ENCODE measurements at regions not wholly inside any gene's neighbourhood (a gene's known extent, or its start where the extent isn't known, plus 50 kb on each side); places are given as distances from the start of the nearest gene placed in this dataset.

DNA sequence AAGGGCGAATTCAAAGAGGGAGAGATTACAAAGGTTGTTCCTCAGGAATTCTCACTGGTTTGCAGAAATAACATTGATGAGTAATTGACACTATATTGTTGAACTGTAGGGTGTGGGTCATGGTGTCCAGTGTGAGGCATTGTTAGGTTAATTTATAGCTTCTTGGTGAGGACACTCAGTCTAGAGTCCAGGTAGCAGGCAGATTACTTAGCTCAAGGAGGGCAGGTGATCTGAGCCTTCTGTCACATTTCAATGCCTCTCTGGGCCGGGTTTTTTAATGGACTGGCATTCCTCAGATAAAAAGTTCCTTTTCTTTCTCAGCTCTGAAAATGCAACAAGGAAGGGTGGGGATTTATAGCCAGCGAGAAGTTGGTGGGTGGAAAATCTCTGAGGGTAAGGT, 194.2 kb upstream of the PROK2 start:
- H3K27me3 ChIP-seq: peaks cover 0 to 2% of the 10 kb centered on the region in 2 donors
- no peak overlapping the region for H3K27ac ChIP-seq
- TF ChIP-seq EP300 (IDR thresholded peaks at IDR 0.05): no peak
- TF ChIP-seq, protein P1, sequence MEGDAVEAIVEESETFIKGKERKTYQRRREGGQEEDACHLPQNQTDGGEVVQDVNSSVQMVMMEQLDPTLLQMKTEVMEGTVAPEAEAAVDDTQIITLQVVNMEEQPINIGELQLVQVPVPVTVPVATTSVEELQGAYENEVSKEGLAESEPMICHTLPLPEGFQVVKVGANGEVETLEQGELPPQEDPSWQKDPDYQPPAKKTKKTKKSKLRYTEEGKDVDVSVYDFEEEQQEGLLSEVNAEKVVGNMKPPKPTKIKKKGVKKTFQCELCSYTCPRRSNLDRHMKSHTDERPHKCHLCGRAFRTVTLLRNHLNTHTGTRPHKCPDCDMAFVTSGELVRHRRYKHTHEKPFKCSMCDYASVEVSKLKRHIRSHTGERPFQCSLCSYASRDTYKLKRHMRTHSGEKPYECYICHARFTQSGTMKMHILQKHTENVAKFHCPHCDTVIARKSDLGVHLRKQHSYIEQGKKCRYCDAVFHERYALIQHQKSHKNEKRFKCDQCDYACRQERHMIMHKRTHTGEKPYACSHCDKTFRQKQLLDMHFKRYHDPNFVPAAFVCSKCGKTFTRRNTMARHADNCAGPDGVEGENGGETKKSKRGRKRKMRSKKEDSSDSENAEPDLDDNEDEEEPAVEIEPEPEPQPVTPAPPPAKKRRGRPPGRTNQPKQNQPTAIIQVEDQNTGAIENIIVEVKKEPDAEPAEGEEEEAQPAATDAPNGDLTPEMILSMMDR (IDR thresholded peaks at IDR 0.05): no peak
- no peak for TF ChIP-seq POLR2A (IDR thresholded peaks at IDR 0.05)
- no peak for DNase-seq (ENCODE audit: low spot score in 2 of 2)
- H3K9me3 ChIP-seq: peaks cover 0 to 3% (median 0%) of the 10 kb centered on the region in 4 donors
- H3K4me1 ChIP-seq: no peaks in the 10 kb centered on the region
- 59% methylated on average over 3 of the region's 3 CpGs for WGBS, 2 donors
- no peaks in the 10 kb centered on the region for H3K36me3 ChIP-seq
- no peak overlapping the region for H3K4me3 ChIP-seq

DNA sequence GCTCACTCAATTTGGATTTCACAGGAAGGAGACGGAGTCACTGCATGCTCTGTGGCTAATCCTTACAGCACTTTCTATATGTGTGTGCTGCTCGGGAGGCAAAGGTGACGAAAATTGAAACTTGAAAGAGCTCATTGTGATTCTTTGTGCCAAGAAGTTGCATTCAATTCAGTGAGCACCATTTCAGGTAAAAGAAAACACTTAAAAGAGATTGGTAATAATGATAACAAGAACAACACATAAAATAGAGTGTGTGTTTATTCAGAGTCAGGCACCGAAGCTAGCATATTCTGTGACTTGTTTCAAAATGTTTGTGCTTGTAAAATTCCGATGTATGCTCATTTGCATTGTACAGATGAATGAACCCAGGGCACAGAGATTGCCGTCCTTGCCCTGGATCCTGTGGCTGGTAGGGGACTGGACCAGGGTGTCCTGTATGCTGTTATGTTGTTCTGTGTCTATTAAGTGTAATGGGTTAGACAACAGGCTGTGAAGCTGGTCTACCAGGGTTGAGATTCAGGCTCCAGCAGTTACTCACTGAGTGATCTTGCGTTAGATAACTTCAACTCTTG, 193.3 kb upstream of the PROK2 start:
- peaks cover 0 to 3% (median 0%) of the 10 kb centered on the region in 4 donors for H3K9me3 ChIP-seq
- WGBS, 2 donors: 56 to 70% methylated on average over 7 of the region's 7 CpGs
- no peak for TF ChIP-seq POLR2A (IDR thresholded peaks at IDR 0.05)
- TF ChIP-seq, protein P1 (IDR thresholded peaks at IDR 0.05): no peak
- TF ChIP-seq EP300 (IDR thresholded peaks at IDR 0.05): no peak

DNA sequence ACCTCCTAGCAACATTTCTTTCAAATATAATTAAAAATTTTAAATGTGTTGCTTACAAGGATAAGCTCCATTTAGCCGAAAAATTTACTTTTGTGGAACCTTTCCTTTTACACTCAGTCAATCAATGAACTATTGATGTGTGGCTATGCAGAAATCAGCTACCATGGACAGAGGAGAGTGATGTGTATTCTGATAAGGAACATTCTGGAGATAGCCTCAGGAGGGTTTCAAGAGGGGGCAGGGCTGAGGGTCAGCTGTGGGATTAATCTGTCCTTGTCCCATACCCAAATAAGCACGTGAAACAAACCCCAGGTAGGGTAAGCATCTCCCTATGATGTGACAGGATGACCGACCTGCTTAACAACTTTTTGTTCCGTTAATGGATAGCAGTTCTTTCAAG, 192.6 kb upstream of the PROK2 start:
- Histone ChIP-seq H3K27ac (no peak overlapping the region), H3K27me3 (peaks cover 0 to 4% of the 10 kb centered on the region in 2 donors), H3K9me3 (peaks cover 0 to 3% (median 0%) of the 10 kb centered on the region in 4 donors), H3K4me1 (no peaks in the 10 kb centered on the region), H3K4me3 (no peak overlapping the region), H3K36me3 (no peaks in the 10 kb centered on the region)
- DNase-seq (ENCODE audit: low spot score in 2 of 2): no peak
- TF ChIP-seq, protein P1 (IDR thresholded peaks at IDR 0.05): no peak
- no peak for TF ChIP-seq EP300 (IDR thresholded peaks at IDR 0.05)
- TF ChIP-seq POLR2A (IDR thresholded peaks at IDR 0.05): no peak
- 61 to 63% methylated on average over 4 of the region's 4 CpGs for WGBS, 2 donors

More for the DNA sequence above, 193.3 kb upstream of the PROK2 start:
- Histone ChIP-seq H3K4me1 (no peaks in the 10 kb centered on the region), H3K36me3 (no peaks in the 10 kb centered on the region), H3K27me3 (peaks cover 0 to 4% of the 10 kb centered on the region in 2 donors), H3K4me3 (no peak overlapping the region), H3K27ac (no peak overlapping the region)
- DNase-seq (ENCODE audit: low spot score in 2 of 2): no peak

DNA sequence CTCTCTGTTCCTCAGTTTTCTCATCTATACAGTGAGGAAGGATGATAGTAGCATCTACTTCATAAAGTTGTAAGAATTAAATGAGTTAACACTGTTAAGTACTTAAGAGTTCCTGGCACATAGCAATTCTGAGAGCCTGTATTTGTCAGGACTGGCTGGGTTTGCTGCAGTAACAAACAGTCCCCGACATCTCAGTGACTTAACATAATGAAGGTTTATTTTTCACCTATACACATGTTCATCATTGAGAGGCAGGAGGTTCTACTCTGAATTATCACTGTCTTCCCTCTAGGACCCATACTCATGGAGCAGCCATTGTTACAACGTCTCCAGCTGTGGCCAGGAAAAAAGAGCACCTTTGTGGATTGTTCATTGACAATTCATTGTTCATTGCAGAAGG, 190.6 kb upstream of the PROK2 start:
- peaks cover 0 to 4% of the 10 kb centered on the region in 2 donors for H3K27me3 ChIP-seq
- no peaks in the 10 kb centered on the region for H3K4me1 ChIP-seq
- TF ChIP-seq, protein P1 (IDR thresholded peaks at IDR 0.05): no peak
- TF ChIP-seq POLR2A (IDR thresholded peaks at IDR 0.05): no peak
- TF ChIP-seq EP300 (IDR thresholded peaks at IDR 0.05): no peak
- DNase-seq (ENCODE audit: low spot score in 2 of 2): no peak
- H3K4me3 ChIP-seq: no peak overlapping the region
- peaks cover 0 to 3% (median 0%) of the 10 kb centered on the region in 4 donors for H3K9me3 ChIP-seq
- no peaks in the 10 kb centered on the region for H3K36me3 ChIP-seq
- no peak overlapping the region for H3K27ac ChIP-seq
- WGBS, 2 donors: 78 to 80% methylated on average over 2 of the region's 2 CpGs

DNA sequence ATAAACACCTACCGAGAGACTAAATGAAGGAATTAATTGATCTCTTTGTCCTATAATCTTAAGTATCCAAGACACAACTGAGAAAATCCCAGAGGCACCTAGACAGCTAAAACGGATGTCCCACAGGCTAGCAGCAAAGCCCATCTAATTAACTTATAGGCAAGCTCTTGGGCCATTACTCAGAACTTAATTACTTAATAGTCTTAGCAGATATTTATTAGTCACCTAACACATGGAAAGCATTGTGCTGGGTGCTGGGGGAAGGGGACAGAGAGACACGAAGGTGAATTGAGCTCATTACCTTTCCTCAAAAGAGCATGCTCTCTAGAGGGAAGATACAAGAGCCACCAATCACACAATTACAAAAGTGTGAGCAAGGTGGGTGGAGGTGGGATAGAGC, 189.8 kb upstream of the PROK2 start:
- Histone ChIP-seq H3K36me3 (no peaks in the 10 kb centered on the region), H3K27me3 (peaks cover 0 to 4% of the 10 kb centered on the region in 2 donors), H3K4me3 (no peak overlapping the region), H3K4me1 (no peaks in the 10 kb centered on the region), H3K9me3 (peaks cover 0 to 3% (median 0%) of the 10 kb centered on the region in 4 donors), H3K27ac (no peak overlapping the region)
- no peak for TF ChIP-seq EP300 (IDR thresholded peaks at IDR 0.05)
- TF ChIP-seq, protein P1 (IDR thresholded peaks at IDR 0.05): no peak
- no peak for TF ChIP-seq POLR2A (IDR thresholded peaks at IDR 0.05)
- 70 to 76% methylated on average over 3 of the region's 3 CpGs for WGBS, 2 donors
- no peak for DNase-seq (ENCODE audit: low spot score in 2 of 2)
